Inflammatory macrophage (primary cell): ENCODE measurements at regions not wholly inside any gene's neighbourhood (a gene's known extent, or its start where the extent isn't known, plus 50 kb on each side); places are given as distances from the start of the nearest gene placed in this dataset.

ENCODE experiments used
- DNase-seq, 2 donors: peaks; one replicate each; pipeline ENCODE4 v3.0.0-alpha.2; 2020 to 2022

GRCh38 chr7:155962191-155962967 is 150.1 kb upstream of the SHH start:
- no peak for DNase-seq

GRCh38 chr7:155961241-155962190 is 149.3 kb upstream of the SHH start:
- DNase-seq: no peak

- no peak for DNase-seq
Observed at GRCh38 chr7:155959894-155960293, 147.6 kb upstream of the SHH start.

- no peak for DNase-seq
Observed at GRCh38 chr7:155956977-155957376, 144.7 kb upstream of the SHH start.

GRCh38 chr7:155955367-155955635 is 143.0 kb upstream of the SHH start:
- no peak for DNase-seq

GRCh38 chr7:155954550-155955366 is 142.5 kb upstream of the SHH start:
- no peak for DNase-seq

GRCh38 chr7:155953781-155954549 is 141.7 kb upstream of the SHH start:
- DNase-seq: no peak

GRCh38 chr7:155953501-155953778 is 141.2 kb upstream of the SHH start:
- no peak for DNase-seq

GRCh38 chr7:155951554-155952158 is 139.4 kb upstream of the SHH start:
- no peak for DNase-seq

GRCh38 chr7:155950898-155951553 is 138.8 kb upstream of the SHH start:
- no peak for DNase-seq

- DNase-seq: no peak
Observed at GRCh38 chr7:155948845-155949244, 136.6 kb upstream of the SHH start.

- no peak for DNase-seq
Observed at GRCh38 chr7:155948423-155948822, 136.2 kb upstream of the SHH start.

GRCh38 chr7:155947051-155947450 is 134.8 kb upstream of the SHH start:
- no peak for DNase-seq

- no peak for DNase-seq
Observed at GRCh38 chr7:155945670-155946325, 133.5 kb upstream of the SHH start.

GRCh38 chr7:155944901-155945300 is 132.6 kb upstream of the SHH start:
- no peak for DNase-seq

GRCh38 chr7:155943251-155943899 is 131.1 kb upstream of the SHH start:
- no peak for DNase-seq

- no peak for DNase-seq
Observed at GRCh38 chr7:155942226-155942950, 130.1 kb upstream of the SHH start.

GRCh38 chr7:155941688-155942087 is 129.4 kb upstream of the SHH start:
- DNase-seq: no peak

GRCh38 chr7:155939350-155939749 is 127.1 kb upstream of the SHH start:
- no peak for DNase-seq

- DNase-seq: no peak
Observed at GRCh38 chr7:155938129-155938528, 125.9 kb upstream of the SHH start.
